K562 (cell line): ENCODE measurements at regions not wholly inside any gene's neighbourhood (a gene's known extent, or its start where the extent isn't known, plus 50 kb on each side); places are given as distances from the start of the nearest gene placed in this dataset.

Source experiments
- C11orf30 ChIP-seq: fragments of 450-650 bp; IDR thresholded peaks from 2 replicates; pipeline ENCODE4 v1.6.1; 2016; ENCODE audit warnings: low read depth, mild to moderate bottlenecking
- E2F3 ChIP-seq: fragments of 250-450 bp; sonication (Bioruptor Pico); IDR thresholded peaks from 2 replicates; pipeline ENCODE4 v1.4.0; 2020; ENCODE audit warnings: mild to moderate bottlenecking
- EGR1 ChIP-seq: fragments of 450-650 bp; conservative IDR thresholded peaks from 2 replicates; pipeline ENCODE4 v1.6.1; 2017; ENCODE audit warnings: mild to moderate bottlenecking
- ELF4 ChIP-seq: fragments of 450-650 bp; formaldehyde crosslinking; IDR thresholded peaks from 2 replicates; pipeline ENCODE4 v1.4.0; 2022; ENCODE audit warnings: missing genetic modification characterization
- ETV5 ChIP-seq: sonication (generic); formaldehyde crosslinking; IDR thresholded peaks from 2 replicates; pipeline ENCODE4 v1.4.0; 2020; ENCODE audit warnings: low read depth, mild to moderate bottlenecking, missing genetic modification reagents
- FUS ChIP-seq: fragments of 200-400 bp; formaldehyde crosslinking; optimal IDR thresholded peaks from 2 replicates; pipeline ENCODE3; 2017; ENCODE audit warnings: low read depth, low read length
- L3MBTL2 ChIP-seq: fragments of 450-650 bp; IDR thresholded peaks from 2 replicates; pipeline ENCODE4 v1.6.1; 2016; ENCODE audit warnings: mild to moderate bottlenecking, moderate library complexity
- MYNN ChIP-seq, 2 experiments: sonication (generic); formaldehyde crosslinking in 1 of 2; IDR thresholded peaks; 2 replicates each; pipeline versions ENCODE4 v1.5.0 to v1.6.1; 2016 to 2020; ENCODE audit warnings: antibody characterized with exemption in 1 of 2, missing genetic modification reagents in 1 of 2
- NFRKB ChIP-seq: fragments of 450-650 bp; IDR thresholded peaks from 2 replicates; pipeline ENCODE4 v1.6.1; 2016; ENCODE audit warnings: low read depth
- POLR2A ChIP-seq: fragments of 450-650 bp; conservative IDR thresholded peaks from 2 replicates; pipeline ENCODE4 v1.6.1; 2016
- RREB1 ChIP-seq: fragments of 250-450 bp; sonication (Bioruptor Pico); IDR thresholded peaks from 2 replicates; pipeline ENCODE4 v1.4.0; 2020
- SIN3B ChIP-seq: fragments of 450-650 bp; IDR thresholded peaks from 2 replicates; pipeline ENCODE4 v1.6.1; 2017; ENCODE audit warnings: low read depth, mild to moderate bottlenecking, moderate library complexity
- STAT5B ChIP-seq: fragments of 250-450 bp; sonication (Bioruptor Pico); IDR thresholded peaks from 2 replicates; pipeline ENCODE4 v1.8.0; 2021; ENCODE audit warnings: mild to moderate bottlenecking, inconsistent platforms
- TEAD2 ChIP-seq: fragments of 450-650 bp; IDR thresholded peaks from 2 replicates; pipeline ENCODE4 v1.6.1; 2016; ENCODE audit warnings: missing genetic modification characterization, control low read depth, missing compliant biosample characterization
- YBX1 ChIP-seq: fragments of 450-650 bp; IDR thresholded peaks from 2 replicates; pipeline ENCODE4 v1.7.1; 2016; ENCODE audit warnings: mild to moderate bottlenecking
- ZNF407 ChIP-seq: fragments of 450-650 bp; IDR thresholded peaks from 2 replicates; pipeline ENCODE4 v1.6.1; 2016; ENCODE audit warnings: low read depth
- ZNF778 ChIP-seq: fragments of 450-650 bp; formaldehyde crosslinking; IDR thresholded peaks from 2 replicates; pipeline ENCODE4 v1.4.0; 2020; ENCODE audit warnings: mild to moderate bottlenecking, moderate library complexity

GRCh38 chr2:195533771-195534642, 123.0 kb upstream of the SLC39A10 start (continued):
- TF ChIP-seq RREB1 (no peak), FUS (no peak), TEAD2 (tag) (no peak), ETV5 (CRISPR knock-in tag) (no peak), EGR1 (peak; percentile 48), C11orf30 (no peak), SIN3B (no peak), STAT5B (CRISPR knock-in tag) (no peak), ZNF407 (no peak), E2F3 (no peak), ELF4 (no peak), ZNF778 (CRISPR knock-in tag) (no peak), L3MBTL2 (no peak), NFRKB (no peak), POLR2A (no peak), YBX1 (no peak), MYNN (IDR thresholded peaks at IDR 0.05) (no peak), MYNN (CRISPR knock-in tag; IDR thresholded peaks at IDR 0.05) (no peak)
